Mucosa of gallbladder (tissue), 1 donor: ENCODE measurements at regions not wholly inside any gene's neighbourhood (a gene's known extent, or its start where the extent isn't known, plus 50 kb on each side); places are given as distances from the start of the nearest gene placed in this dataset.
A peak's percentile ranks its signal among the peaks of the same experiment; 100 is the strongest.

Experiments
- DNase-seq: peaks from one replicate; pipeline ENCODE4 v3.0.0-alpha.2; 2020; ENCODE audit warnings: low spot score
- donor health status: DM: no; HTN: no; CAD: no.

GRCh38 chr1:222996310-222996975, 146.6 kb downstream of the TLR5 start:
- DNase-seq = no peak

- peak; percentile 63 for DNase-seq
Measured at GRCh38 chr1:223000632-223001031, 142.4 kb downstream of the TLR5 start.

GRCh38 chr1:223001653-223002634, 141.1 kb downstream of the TLR5 start:
- DNase-seq = no peak

GRCh38 chr1:223003549-223003948, 139.5 kb downstream of the TLR5 start:
- no peak for DNase-seq

DNA sequence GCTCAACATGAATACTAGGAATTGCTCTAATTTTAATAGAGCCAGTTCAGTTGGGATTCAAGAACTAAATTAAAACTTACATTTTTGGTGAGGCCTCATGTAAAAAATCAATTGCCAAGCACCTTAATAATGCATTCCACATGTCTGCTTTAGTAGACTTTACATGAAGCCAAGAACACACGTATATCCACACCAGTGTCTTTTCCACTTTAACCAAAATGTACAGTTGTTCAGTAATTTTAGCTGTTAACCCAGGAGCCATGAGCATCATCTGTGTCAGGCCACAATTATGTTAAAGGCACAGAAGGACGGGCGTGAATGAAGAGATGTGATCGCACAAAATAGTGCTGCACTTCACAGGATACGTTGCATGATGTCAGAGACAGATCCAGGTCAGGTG, 136.7 kb downstream of the TLR5 start:
- DNase-seq = no peak

DNA sequence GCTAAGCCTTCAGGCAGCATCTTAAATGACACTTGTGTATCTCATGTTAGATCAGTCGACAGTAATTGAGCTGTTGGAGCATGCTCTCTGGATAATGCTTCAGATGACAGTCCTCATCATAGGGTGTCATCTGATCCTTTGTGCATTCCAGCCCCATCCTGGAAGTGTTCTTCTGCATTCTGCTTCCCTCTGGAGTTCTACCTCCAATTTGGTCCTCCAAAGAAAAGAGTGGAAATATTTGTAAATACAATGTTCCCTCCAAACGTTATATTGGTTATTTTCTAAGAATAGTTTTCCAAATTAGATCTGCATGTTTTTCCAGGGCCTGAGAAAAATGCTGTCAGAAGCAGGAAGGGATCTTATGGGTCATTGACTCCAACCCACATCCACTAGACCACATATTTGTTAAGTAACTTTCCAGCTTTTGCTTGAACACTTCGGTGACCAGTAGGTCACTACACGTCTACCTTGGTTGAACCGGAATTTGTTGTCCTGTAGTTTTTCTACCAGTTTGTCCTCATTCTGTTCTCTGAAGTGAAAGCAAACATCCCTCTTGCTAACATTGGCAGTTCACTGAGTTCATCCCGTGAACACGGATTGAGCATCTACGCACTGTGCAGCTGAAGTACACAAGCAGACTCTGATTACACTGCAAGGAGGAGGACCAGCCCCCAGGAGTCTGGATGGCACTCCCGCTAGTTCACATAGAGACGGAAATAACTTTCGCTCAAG, 136.0 kb downstream of the TLR5 start:
- DNase-seq = no peak

- DNase-seq = no peak
Measured at GRCh38 chr1:223007935-223008334, 135.1 kb downstream of the TLR5 start.

DNA sequence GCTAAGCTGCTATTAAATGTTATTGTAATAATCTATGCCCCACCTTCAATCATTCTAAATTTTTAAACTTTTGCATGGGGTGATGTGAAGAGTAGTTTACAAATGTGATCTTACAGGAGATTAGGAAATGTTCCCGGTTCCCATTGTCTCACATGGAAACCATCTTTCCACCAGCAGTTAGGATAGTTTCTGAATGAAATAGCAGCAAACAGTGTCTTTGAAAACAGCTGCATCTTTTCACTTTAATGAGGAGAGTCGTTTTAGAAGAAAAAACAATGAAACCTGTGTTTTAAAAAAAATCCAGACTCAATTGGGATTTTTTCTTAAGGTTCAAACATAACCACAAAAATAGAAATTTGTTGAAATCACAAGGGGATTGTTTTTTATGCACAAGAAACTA, 134.2 kb downstream of the TLR5 start:
- no peak for DNase-seq

- no peak for DNase-seq
Measured at GRCh38 chr1:223009406-223009805, 133.6 kb downstream of the TLR5 start.

DNA sequence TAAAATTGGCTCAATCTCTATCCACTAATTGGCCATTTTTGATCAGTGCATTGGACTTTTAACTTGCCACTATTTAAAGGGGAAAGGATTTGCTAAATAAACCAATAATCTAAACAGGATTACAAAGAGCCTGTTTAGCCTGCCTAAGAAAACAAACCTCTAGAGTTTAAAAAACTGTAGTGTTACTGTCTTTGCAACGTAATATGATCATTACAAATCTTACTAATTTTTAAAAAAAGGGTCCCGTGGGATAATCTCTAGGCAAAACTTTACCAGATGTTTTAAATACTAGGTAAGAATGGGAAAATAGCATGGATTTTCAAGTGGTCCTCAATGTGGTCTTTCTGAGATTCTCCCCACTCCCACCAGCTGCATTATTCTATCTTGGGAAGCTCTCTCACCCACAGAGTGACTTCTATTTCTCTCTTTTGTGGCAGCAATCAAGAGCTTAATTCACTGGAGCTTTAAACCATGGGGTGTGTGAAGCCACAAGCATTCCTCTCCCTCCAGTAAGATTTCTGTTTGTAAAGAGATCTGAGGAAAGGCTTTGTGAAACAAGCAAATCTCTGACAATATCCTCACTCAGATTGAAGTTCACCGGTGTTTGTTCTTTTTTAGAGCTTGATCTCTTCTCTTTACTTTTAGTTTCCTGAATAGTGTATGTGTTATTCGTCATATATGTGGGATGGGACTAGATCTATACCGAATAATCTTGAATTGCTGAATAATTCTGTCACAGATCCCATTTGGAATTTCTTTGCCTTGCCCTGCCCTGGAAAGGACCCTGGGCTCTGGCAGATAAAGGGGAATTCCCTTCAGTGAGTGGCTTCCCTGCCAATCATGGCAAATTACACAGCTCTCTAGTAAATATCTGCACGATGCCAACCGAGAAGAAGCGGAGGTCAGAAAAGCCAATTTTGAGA, 132.2 kb downstream of the TLR5 start:
- DNase-seq = no peak

GRCh38 chr1:223011505-223011856, 131.6 kb downstream of the TLR5 start:
- no peak for DNase-seq

- DNase-seq = no peak
Measured at GRCh38 chr1:223012176-223012788, 130.8 kb downstream of the TLR5 start.

DNA sequence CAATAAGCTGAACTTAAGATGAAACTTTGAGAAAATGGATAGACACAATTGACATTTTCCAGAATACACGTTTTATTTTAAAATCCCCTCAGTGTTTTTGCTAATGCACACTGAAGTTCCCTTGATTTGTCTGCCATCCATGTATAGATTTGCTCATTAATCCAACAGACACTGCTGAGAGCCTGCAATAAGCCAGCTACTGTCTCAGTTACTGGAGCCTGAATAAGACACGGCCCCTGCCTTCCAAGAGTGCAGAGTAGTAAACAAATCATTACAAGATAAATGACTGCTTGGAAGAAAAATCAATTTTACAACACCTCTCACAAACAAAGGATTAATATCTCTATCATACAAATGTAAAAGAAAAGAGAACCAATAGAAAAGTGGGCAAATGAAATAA, 130.1 kb downstream of the TLR5 start:
- DNase-seq = no peak

DNA sequence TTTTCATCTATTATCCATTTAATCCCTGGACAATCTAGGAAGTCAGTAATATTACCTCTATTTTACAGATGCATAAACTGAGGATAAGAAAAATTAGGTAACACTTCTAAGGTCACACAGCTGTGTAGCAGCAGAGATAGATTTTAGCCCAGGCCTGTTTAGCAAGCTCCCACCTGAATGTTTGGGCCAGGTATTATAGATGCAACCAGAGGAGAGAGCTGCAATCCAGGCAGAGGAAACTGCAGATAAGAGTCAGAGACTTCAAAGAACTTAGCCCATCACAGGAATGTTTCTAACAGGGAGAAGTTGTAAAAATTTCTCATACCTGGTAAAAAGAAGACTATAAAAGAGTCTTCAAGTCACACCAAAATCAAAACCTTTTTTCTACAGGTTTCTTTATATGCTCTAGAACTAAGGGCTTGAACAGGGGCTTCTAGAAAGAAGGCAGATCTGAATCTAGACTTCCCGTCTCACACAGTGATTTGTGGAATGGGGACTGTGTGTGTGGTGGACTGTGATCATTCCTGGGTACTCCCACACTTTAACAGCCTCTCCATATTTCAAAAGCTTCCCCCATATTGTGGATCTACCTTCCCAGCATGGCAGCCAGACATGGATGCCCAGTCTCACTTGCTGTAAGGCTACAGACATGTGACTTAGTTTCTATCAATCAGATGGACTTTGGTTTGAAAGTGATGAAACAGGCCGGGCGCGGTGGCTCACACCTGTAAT, 128.7 kb downstream of the TLR5 start:
- no peak for DNase-seq

DNA sequence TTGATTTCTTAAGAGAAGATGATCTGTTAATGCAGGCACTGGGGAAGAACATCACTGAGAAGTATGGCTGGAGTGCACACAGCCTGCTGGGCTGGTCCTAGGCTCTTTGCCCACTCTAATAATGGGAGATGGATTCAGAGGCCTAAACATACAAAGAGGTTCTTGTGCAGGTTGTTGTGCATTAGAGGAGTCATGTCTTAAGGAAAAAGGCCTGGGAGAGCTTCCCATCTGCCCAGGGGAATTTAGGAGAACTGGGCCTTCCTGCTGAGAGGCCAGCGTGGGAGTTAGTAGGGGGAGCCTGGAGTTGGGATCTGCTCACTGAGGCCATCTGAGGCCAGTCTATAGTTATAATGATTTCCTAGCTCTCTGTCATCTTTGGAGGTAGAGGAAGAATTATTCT, 126.7 kb downstream of the TLR5 start:
- no peak for DNase-seq

GRCh38 chr1:223016890-223017289, 126.2 kb downstream of the TLR5 start:
- DNase-seq = no peak

- DNase-seq = no peak
Measured at GRCh38 chr1:223017291-223017690, 125.8 kb downstream of the TLR5 start.

DNA sequence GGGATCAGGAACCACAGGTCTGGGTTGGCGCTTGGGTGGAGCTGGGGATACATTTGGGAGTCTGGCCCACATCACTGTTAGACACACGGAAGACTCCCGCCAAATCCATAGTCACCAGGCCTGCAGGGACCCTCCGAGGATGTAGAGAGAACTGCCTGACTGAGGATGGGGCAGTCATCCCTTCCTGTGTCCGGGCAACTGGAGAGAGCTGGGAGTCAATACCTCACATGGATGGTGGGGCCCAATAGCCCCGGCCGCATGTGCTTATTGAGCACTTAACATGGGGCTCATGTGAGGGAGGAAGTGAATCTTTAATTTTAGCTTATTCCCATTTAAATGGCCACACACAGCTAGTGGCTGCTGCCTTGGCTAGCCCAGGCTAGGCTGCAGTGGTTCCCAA, 124.5 kb downstream of the TLR5 start:
- DNase-seq = no peak

DNA sequence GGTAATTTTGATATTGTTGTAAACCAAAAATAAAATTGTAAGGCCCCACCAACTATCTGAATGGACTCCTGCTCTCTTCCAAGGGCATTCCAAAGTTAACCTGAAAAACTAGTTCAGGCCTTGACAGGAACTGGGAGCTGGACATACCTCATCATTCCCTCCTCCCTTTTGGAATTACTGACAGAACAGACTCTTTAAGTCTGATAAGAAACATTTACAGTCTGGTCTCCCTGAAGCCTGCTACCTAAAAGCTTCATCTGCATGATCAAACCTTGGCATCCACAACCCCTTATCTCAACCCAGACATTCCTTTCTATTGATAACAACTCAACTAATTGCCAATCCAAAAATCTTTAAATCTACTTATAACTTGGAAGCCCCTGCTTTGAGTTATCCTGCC, 123.8 kb downstream of the TLR5 start:
- no peak for DNase-seq

- DNase-seq = no peak
Measured at GRCh38 chr1:223020770-223021169, 122.3 kb downstream of the TLR5 start.
